H1 (cell line): ENCODE measurements at regions not wholly inside any gene's neighbourhood (a gene's known extent, or its start where the extent isn't known, plus 50 kb on each side); places are given as distances from the start of the nearest gene placed in this dataset.

Experiments
- CTCF ChIA-PET: fragments of 300-600 bp; sonication (Branson Sonifier 250); formaldehyde crosslinking; loops from one replicate; lab custom pipeline; 2021; ENCODE audit not compliant: partially characterized antibody; lab: Charles Lee
- POLR2A ChIA-PET: fragments of 300-600 bp; sonication (Branson Sonifier 250); formaldehyde crosslinking; loops from one replicate; lab custom pipeline; 2021; ENCODE audit warnings: inconsistent platforms; ENCODE audit not compliant: partially characterized antibody; lab: Charles Lee
- DNase-seq, 2 experiments: peaks; one replicate each; pipeline versions ENCODE4 v3.0.0 to v3.0.0-alpha.2; 2010 to 2022; ENCODE audit warnings: low spot score in 2 of 2, low read depth in 1 of 2, mixed read lengths in 1 of 2
- FAIRE-seq: peaks from 2 replicates; lab custom pipeline; 2011; peaks lifted over from hg19 to GRCh38; lab: Jason Lieb, UNC
- H2AFZ ChIP-seq: 2 replicates; pipeline ENCODE4 v1.8.1; 2012; ENCODE audit warnings: low read length, inconsistent platforms
- H2AK5ac ChIP-seq: 2 replicates; pipeline ENCODE4 v1.6.1; 2013; ENCODE audit warnings: low read depth, low read length
- H2BK120ac ChIP-seq: replicated peaks from 2 replicates; pipeline ENCODE3; 2013; ENCODE audit warnings: low read depth, low read length, inconsistent platforms
- H2BK12ac ChIP-seq: 2 replicates; pipeline ENCODE4 v1.6.1; 2013; ENCODE audit warnings: low read depth, low read length
- H2BK15ac ChIP-seq: 2 replicates; pipeline ENCODE4 v1.6.1; 2013; ENCODE audit warnings: low read length
- H2BK20ac ChIP-seq: 2 replicates; pipeline ENCODE4 v1.6.1; 2013; ENCODE audit warnings: low read length
- H2BK5ac ChIP-seq: 2 replicates; pipeline ENCODE4 v1.6.1; 2013; ENCODE audit warnings: low read depth, low read length
- H3K14ac ChIP-seq: 2 replicates; pipeline ENCODE4 v1.6.1; 2013; ENCODE audit warnings: inconsistent platforms; ENCODE audit not compliant: insufficient read length
- H3K18ac ChIP-seq: 2 replicates; pipeline ENCODE4 v1.6.1; 2013; ENCODE audit warnings: low read length; ENCODE audit errors: extremely low read depth
- H3K23ac ChIP-seq: 2 replicates; pipeline ENCODE4 v1.6.1; 2013; ENCODE audit warnings: inconsistent platforms; ENCODE audit not compliant: insufficient read length
- H3K23me2 ChIP-seq: 2 replicates; pipeline ENCODE4 v1.6.1; 2013; ENCODE audit warnings: low read depth, low read length
- H3K27ac ChIP-seq: 2 replicates; pipeline ENCODE4 v1.6.1; 2011; ENCODE audit warnings: low read depth, low read length, inconsistent platforms
- H3K27me3 ChIP-seq, 4 experiments: replicated peaks in 1 of 4; 1 replicate in 1 of 4; 2 replicates in 3 of 4; pipeline versions ENCODE4 v1.6.1 to v1.8.1; 2011 to 2013; ENCODE audit warnings: low read length in 3 of 4, mild to moderate bottlenecking in 3 of 4, inconsistent platforms in 2 of 4, mixed read lengths in 2 of 4, moderate library complexity in 1 of 4; ENCODE audit not compliant: control insufficient read depth in 3 of 4, insufficient read depth in 3 of 4; ENCODE audit errors: extremely low read depth in 1 of 4
- H3K36me3 ChIP-seq, 4 experiments: 2 replicates each; pipeline versions ENCODE4 v1.6.1 to v1.8.1; 2011 to 2013; ENCODE audit warnings: mild to moderate bottlenecking in 4 of 4, low read length in 3 of 4, moderate library complexity in 2 of 4, control low read depth in 1 of 4, inconsistent platforms in 1 of 4; ENCODE audit not compliant: insufficient read depth in 4 of 4, control insufficient read depth in 2 of 4
- H3K4ac ChIP-seq: replicated peaks from 2 replicates; pipeline ENCODE3; 2013; ENCODE audit warnings: low read length, low read depth, mixed read lengths, inconsistent platforms; ENCODE audit not compliant: insufficient read length
- H3K4me1 ChIP-seq, 4 experiments: replicated peaks in 1 of 4; 1 replicate in 1 of 4; 2 replicates in 3 of 4; pipeline versions ENCODE4 v1.6.1 to v1.8.1; 2011 to 2013; ENCODE audit warnings: low read length in 3 of 4, inconsistent platforms in 2 of 4, mixed read lengths in 1 of 4; ENCODE audit not compliant: insufficient read depth in 4 of 4, control insufficient read depth in 3 of 4
- H3K4me2 ChIP-seq, 2 experiments: 2 replicates each; pipeline versions ENCODE4 v1.6.1 to v1.8.1; 2011 to 2013; ENCODE audit warnings: low read depth in 2 of 2, low read length in 2 of 2, control low read depth in 1 of 2, inconsistent platforms in 1 of 2, mild to moderate bottlenecking in 1 of 2; ENCODE audit not compliant: insufficient read depth in 1 of 2
- H3K4me3 ChIP-seq, 4 experiments: fragments of 200-600, 300-600 bp in 1 of 4; sonication (generic), shearing (Covaris generic), sonication (Bioruptor Twin) in 1 of 4; 2 replicates each; pipeline versions ENCODE4 v1.5.1 to v1.8.1; 2011 to 2016; ENCODE audit warnings: low read length in 4 of 4, low read depth in 3 of 4, control low read depth in 2 of 4, inconsistent platforms in 2 of 4, mild to moderate bottlenecking in 2 of 4, mixed read lengths in 1 of 4, moderate library complexity in 1 of 4; ENCODE audit not compliant: insufficient read depth in 2 of 4; ENCODE audit errors: extremely low read depth in 1 of 4
- H3K56ac ChIP-seq: replicated peaks from 2 replicates; pipeline ENCODE3; 2013; ENCODE audit warnings: low read depth, mild to moderate bottlenecking, mixed read lengths, low read length, inconsistent platforms; ENCODE audit not compliant: insufficient read length
- H3K79me1 ChIP-seq: 2 replicates; pipeline ENCODE4 v1.6.1; 2013; ENCODE audit warnings: low read depth, low read length, control low read depth
- H3K79me2 ChIP-seq, 2 experiments: 2 replicates each; pipeline versions ENCODE4 v1.6.1 to v1.8.1; 2012 to 2013; ENCODE audit warnings: low read length in 2 of 2, mild to moderate bottlenecking in 2 of 2, inconsistent platforms in 1 of 2; ENCODE audit not compliant: insufficient read depth in 2 of 2, control insufficient read depth in 1 of 2
- H3K9ac ChIP-seq, 4 experiments: replicated peaks in 1 of 4; 1 replicate in 1 of 4; 2 replicates in 3 of 4; pipeline versions ENCODE4 v1.6.1 to v1.8.1; 2011 to 2013; ENCODE audit warnings: low read depth in 3 of 4, low read length in 3 of 4, control low read depth in 2 of 4, mild to moderate bottlenecking in 2 of 4, moderate library complexity in 2 of 4, inconsistent platforms in 1 of 4; ENCODE audit errors: extremely low read depth in 1 of 4
- H3K9me3 ChIP-seq, 2 experiments: 2 replicates each; pipeline versions ENCODE4 v1.6.1 to v1.8.1; 2012 to 2013; ENCODE audit warnings: mild to moderate bottlenecking in 2 of 2, moderate library complexity in 2 of 2, control low read depth in 1 of 2, inconsistent platforms in 1 of 2, low read depth in 1 of 2, low read length in 1 of 2, mixed read lengths in 1 of 2; ENCODE audit not compliant: insufficient read depth in 2 of 2
- H4K20me1 ChIP-seq, 2 experiments: replicated peaks in 1 of 2; 2 replicates each; pipeline versions ENCODE3 to v1.8.1; 2011 to 2013; ENCODE audit warnings: inconsistent platforms in 2 of 2, low read length in 2 of 2, mild to moderate bottlenecking in 1 of 2; ENCODE audit not compliant: insufficient read depth in 2 of 2, control insufficient read depth in 1 of 2
- H4K5ac ChIP-seq: 2 replicates; pipeline ENCODE4 v1.6.1; 2013; ENCODE audit warnings: low read length, low read depth, mixed read lengths, inconsistent platforms; ENCODE audit not compliant: insufficient read length
- H4K8ac ChIP-seq: 2 replicates; pipeline ENCODE4 v1.8.0; 2013; ENCODE audit warnings: mild to moderate bottlenecking, moderate library complexity, low read length, inconsistent platforms; ENCODE audit not compliant: insufficient read depth; ENCODE audit errors: extremely low read depth
- H4K91ac ChIP-seq: replicated peaks from 2 replicates; pipeline ENCODE3; 2013; ENCODE audit warnings: low read length, mixed read lengths, inconsistent platforms; ENCODE audit not compliant: insufficient read length
- CTCF ChIP-seq, 3 experiments: IDR thresholded peaks; 1 replicate in 2 of 3; 2 replicates in 1 of 3; pipeline versions ENCODE4 v1.5.1 to v1.6.1; 2011; ENCODE audit warnings: low read length in 3 of 3, mild to moderate bottlenecking in 3 of 3, inconsistent platforms in 2 of 3, low read depth in 1 of 3, moderate library complexity in 1 of 3; ENCODE audit not compliant: insufficient read depth in 1 of 3; ENCODE audit errors: control extremely low read depth in 1 of 3
- EP300 ChIP-seq, 2 experiments: IDR thresholded peaks; 1 replicate in 1 of 2; 2 replicates in 1 of 2; pipeline ENCODE4 v1.6.1; 2011 to 2012; ENCODE audit warnings: low read depth in 2 of 2, low read length in 2 of 2, mild to moderate bottlenecking in 2 of 2, borderline replicate concordance in 1 of 2, inconsistent platforms in 1 of 2, moderate library complexity in 1 of 2
- NRF1 ChIP-seq: IDR thresholded peaks from 2 replicates; pipeline ENCODE4 v1.6.1; 2011; ENCODE audit warnings: mild to moderate bottlenecking, low read depth, low read length, improper control_type of control experiment
- SP2 ChIP-seq: IDR thresholded peaks from 2 replicates; pipeline ENCODE4 v1.6.1; 2012; ENCODE audit warnings: mild to moderate bottlenecking, low read length, inconsistent platforms
- ZNF274 ChIP-seq: IDR thresholded peaks from 2 replicates; pipeline ENCODE4 v1.7.0; 2012; ENCODE audit warnings: low read length, borderline replicate concordance; ENCODE audit errors: extremely low read depth
- WGBS, 2 experiments: shearing (Covaris generic) in 1 of 2; methylation state at CpG; one replicate each; pipeline versions ENCODE4 v1.1.6 to v1.1.7; 2013 to 2015; ENCODE audit warnings: low lambda C conversion rate in 2 of 2, mixed read lengths in 2 of 2, inconsistent platforms in 1 of 2, low coverage in 1 of 2, missing lambda C conversion rate in 1 of 2; ENCODE audit not compliant: insufficient replicate concordance in 2 of 2, insufficient coverage in 1 of 2, insufficient read length in 1 of 2; ENCODE audit errors: extremely low coverage in 1 of 2, missing lambda C conversion rate in 1 of 2; 5-methylcytosine and 5-hydroxymethylcytosine counted together

DNA sequence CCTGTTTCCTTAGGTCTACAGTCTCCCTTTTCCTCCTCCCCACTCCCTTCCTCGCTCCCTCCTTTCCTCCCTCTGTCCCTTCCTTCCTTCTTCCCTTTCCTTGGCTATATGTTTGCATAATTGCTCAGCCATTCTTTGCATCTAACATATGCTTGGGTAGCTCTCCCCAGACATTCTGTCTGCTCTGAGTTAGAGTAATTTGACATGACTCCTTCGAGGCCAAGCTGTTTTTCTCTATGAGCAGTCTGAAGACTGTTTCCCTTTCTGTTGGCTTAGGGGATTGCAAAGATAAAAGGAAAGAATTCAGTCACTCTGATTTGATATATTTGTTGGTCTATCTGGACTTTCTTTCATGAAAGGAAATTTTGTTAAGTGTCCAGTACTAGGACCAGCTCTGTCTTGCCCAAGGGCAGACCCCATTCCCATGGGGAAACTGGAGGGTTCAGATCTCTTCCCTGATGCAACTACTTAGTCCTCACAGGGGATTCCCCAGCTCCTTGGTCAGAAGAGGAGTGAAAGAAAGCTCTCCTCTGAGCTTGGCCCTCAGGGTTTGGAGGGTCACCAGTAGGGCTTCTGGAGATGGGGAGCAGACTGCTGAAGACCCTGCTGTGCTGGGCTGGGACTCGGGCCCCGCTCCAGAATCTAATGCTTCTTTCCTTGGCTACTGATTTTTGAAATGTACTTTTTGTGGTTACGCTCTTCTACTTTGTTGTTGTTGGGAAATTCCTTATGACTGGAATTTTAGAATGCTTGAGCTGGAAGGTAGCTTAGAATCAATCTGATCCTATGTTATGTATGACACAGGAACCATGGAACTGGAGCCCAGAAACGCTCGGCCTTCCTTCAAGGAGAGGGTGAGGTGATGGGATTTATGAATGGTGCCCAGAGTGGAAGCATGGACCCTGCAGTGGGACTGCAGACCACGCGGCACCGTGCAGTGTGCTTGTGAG, 63.7 kb upstream of the SLC22A23 start:
- Histone ChIP-seq H3K4ac (no peak overlapping the region), H2BK15ac (no peak overlapping the region), H2BK120ac (no peak overlapping the region), H3K18ac (no peak overlapping the region), H4K5ac (no peak overlapping the region), H2BK20ac (no peak overlapping the region), H3K9ac (no peak overlapping the region), H4K20me1 (no peaks in the 10 kb centered on the region), H3K79me2 (no peaks in the 10 kb centered on the region), H2BK12ac (no peak overlapping the region), H3K79me1 (no peaks in the 10 kb centered on the region), H2AK5ac (no peak overlapping the region), H3K27me3 (no peaks in the 10 kb centered on the region; a peak in 1 of 7 replicates), H2AFZ (no peak overlapping the region), H3K4me1 (0 out of 7 replicates have a peak, but pooled peaks cover 0 to 2% (median 0%) of the 10 kb centered on the region in 4 experiments), H4K91ac (no peak overlapping the region), H3K14ac (no peak overlapping the region), H3K4me2 (no peak overlapping the region), H3K56ac (no peak overlapping the region), H3K9me3 (0 out of 4 replicates have a peak, but pooled peaks cover 0 to 3% of the 10 kb centered on the region in 2 experiments), H3K23me2 (no peaks in the 10 kb centered on the region), H2BK5ac (no peak overlapping the region), H4K8ac (no peak overlapping the region), H3K27ac (no peak overlapping the region), H3K23ac (peak overlapping the region; percentile 12), H3K36me3 (no peaks in the 10 kb centered on the region), H3K4me3 (no peak overlapping the region)
- WGBS, 2 experiments: 93% methylated on average over 10 of the region's 10 CpGs; no CpG with 5 or more reads in 1 of the 2 experiments
- ChIA-PET POLR2A (no interaction called here), CTCF (interaction anchor here (0.6 to 1.8 kb wide), 6 partner anchors 9 to 774 kb away, joined by 3 to 5 read pairs (median 3); no protein-coding TSS in a partner anchor)
- FAIRE-seq (no peak), DNase-seq (no peak)
- no peak for TF ChIP-seq SP2
- TF ChIP-seq EP300 (IDR thresholded peaks at IDR 0.05; ENCODE audit: borderline replicate concordance in 1 of 2, low read depth in 2 of 2, low read length in 2 of 2): no peak
- no peak for TF ChIP-seq ZNF274
- TF ChIP-seq NRF1: no peak
- no peak for TF ChIP-seq CTCF (IDR thresholded peaks at IDR 0.05; ENCODE audit: control extremely low read depth in 1 of 3, insufficient read depth in 1 of 3, low read depth in 1 of 3, low read length in 3 of 3)
